Progenitor cell of endocrine pancreas (in vitro differentiated cells): ENCODE measurements at regions not wholly inside any gene's neighbourhood (a gene's known extent, or its start where the extent isn't known, plus 50 kb on each side); places are given as distances from the start of the nearest gene placed in this dataset.

ENCODE experiments used
- DNase-seq: peaks from one replicate; pipeline ENCODE4 v3.0.0; 2021; ENCODE audit warnings: low spot score; ENCODE audit not compliant: unreplicated experiment
- H3K27ac Mint-ChIP-seq: 2 replicates; pipeline ENCODE4 v1.8.0; 2021; ENCODE audit warnings: mild to moderate bottlenecking, moderate library complexity, mixed read lengths
- H3K27me3 Mint-ChIP-seq: 2 replicates; pipeline ENCODE4 v1.8.0; 2021; ENCODE audit warnings: mixed read lengths
- H3K36me3 Mint-ChIP-seq: 2 replicates; pipeline ENCODE4 v1.8.0; 2022; ENCODE audit warnings: mixed read lengths; ENCODE audit not compliant: insufficient read depth
- H3K4me1 Mint-ChIP-seq: 2 replicates; pipeline ENCODE4 v1.8.0; 2021; ENCODE audit warnings: low read depth, mixed read lengths
- H3K4me3 Mint-ChIP-seq: 2 replicates; pipeline ENCODE4 v1.8.0; 2021; ENCODE audit warnings: low read depth, mild to moderate bottlenecking, moderate library complexity, mixed read lengths
- H3K9me3 Mint-ChIP-seq: 2 replicates; pipeline ENCODE4 v1.8.0; 2021; ENCODE audit warnings: low read depth, mixed read lengths
- TF ChIP-seq, protein P1 (sequence below): fragments of 200-600 bp; sonication (generic); IDR thresholded peaks from one replicate; pipeline ENCODE4 v1.5.0; 2021; ENCODE audit warnings: antibody characterized with exemption, mild to moderate bottlenecking; ENCODE audit not compliant: unreplicated experiment

GRCh38 chr2:84165256-84165655, 293.8 kb downstream of the SUCLG1 start:
- H3K4me1 Mint-ChIP-seq: peaks cover 3% of the 10 kb centered on the region
- no peaks in the 10 kb centered on the region for H3K27me3 Mint-ChIP-seq
- no peak overlapping the region for H3K27ac Mint-ChIP-seq
- H3K9me3 Mint-ChIP-seq: peaks cover 11% of the 10 kb centered on the region
- DNase-seq: no peak
- H3K36me3 Mint-ChIP-seq: no peaks in the 10 kb centered on the region
- TF ChIP-seq, protein P1, sequence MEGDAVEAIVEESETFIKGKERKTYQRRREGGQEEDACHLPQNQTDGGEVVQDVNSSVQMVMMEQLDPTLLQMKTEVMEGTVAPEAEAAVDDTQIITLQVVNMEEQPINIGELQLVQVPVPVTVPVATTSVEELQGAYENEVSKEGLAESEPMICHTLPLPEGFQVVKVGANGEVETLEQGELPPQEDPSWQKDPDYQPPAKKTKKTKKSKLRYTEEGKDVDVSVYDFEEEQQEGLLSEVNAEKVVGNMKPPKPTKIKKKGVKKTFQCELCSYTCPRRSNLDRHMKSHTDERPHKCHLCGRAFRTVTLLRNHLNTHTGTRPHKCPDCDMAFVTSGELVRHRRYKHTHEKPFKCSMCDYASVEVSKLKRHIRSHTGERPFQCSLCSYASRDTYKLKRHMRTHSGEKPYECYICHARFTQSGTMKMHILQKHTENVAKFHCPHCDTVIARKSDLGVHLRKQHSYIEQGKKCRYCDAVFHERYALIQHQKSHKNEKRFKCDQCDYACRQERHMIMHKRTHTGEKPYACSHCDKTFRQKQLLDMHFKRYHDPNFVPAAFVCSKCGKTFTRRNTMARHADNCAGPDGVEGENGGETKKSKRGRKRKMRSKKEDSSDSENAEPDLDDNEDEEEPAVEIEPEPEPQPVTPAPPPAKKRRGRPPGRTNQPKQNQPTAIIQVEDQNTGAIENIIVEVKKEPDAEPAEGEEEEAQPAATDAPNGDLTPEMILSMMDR: no peak
- H3K4me3 Mint-ChIP-seq: no peak overlapping the region

- no peaks in the 10 kb centered on the region for H3K4me1 Mint-ChIP-seq
- H3K36me3 Mint-ChIP-seq: no peaks in the 10 kb centered on the region
- H3K4me3 Mint-ChIP-seq: no peak overlapping the region
- TF ChIP-seq, protein P1: no peak
- H3K9me3 Mint-ChIP-seq: no peaks in the 10 kb centered on the region
- no peak overlapping the region for H3K27ac Mint-ChIP-seq
- no peaks in the 10 kb centered on the region for H3K27me3 Mint-ChIP-seq
- no peak for DNase-seq
These were observed 298.6 kb downstream of the SUCLG1 start for GRCh38 chr2:84160453-84160852.

DNA sequence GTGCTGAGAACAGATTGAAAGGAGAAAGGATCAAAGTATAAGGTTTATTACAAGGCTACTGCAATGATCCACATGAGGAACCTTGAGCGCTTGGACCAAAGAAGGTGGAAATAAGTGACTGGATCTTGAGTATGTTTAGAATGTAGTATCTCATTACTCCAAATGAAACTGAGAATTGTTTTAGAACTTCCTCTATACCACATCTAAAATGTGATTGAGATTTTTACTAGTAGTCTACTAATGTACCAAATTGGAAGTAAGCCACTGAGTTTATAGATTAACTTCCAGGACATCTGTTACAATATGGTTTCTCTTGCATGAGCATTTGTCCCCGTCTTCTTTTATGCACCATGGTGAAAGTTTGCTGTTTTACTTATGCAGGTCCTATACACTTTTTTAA, 300.5 kb downstream of the SUCLG1 start:
- TF ChIP-seq, protein P1: no peak
- no peaks in the 10 kb centered on the region for H3K4me1 Mint-ChIP-seq
- no peaks in the 10 kb centered on the region for H3K9me3 Mint-ChIP-seq
- H3K36me3 Mint-ChIP-seq: no peaks in the 10 kb centered on the region
- no peak overlapping the region for H3K4me3 Mint-ChIP-seq
- no peak for DNase-seq
- H3K27me3 Mint-ChIP-seq: no peaks in the 10 kb centered on the region
- no peak overlapping the region for H3K27ac Mint-ChIP-seq

GRCh38 chr2:84152462-84152861, 306.6 kb downstream of the SUCLG1 start:
- no peaks in the 10 kb centered on the region for H3K4me1 Mint-ChIP-seq
- H3K9me3 Mint-ChIP-seq: no peaks in the 10 kb centered on the region
- DNase-seq: no peak
- no peaks in the 10 kb centered on the region for H3K36me3 Mint-ChIP-seq
- TF ChIP-seq, protein P1: no peak
- no peak overlapping the region for H3K27ac Mint-ChIP-seq
- no peaks in the 10 kb centered on the region for H3K27me3 Mint-ChIP-seq
- H3K4me3 Mint-ChIP-seq: no peak overlapping the region

GRCh38 chr2:84144345-84144744, 314.7 kb downstream of the SUCLG1 start:
- H3K27ac Mint-ChIP-seq: no peak overlapping the region
- H3K4me3 Mint-ChIP-seq: no peak overlapping the region
- no peak for DNase-seq
- TF ChIP-seq, protein P1: no peak
- H3K36me3 Mint-ChIP-seq: no peaks in the 10 kb centered on the region
- H3K9me3 Mint-ChIP-seq: no peaks in the 10 kb centered on the region
- H3K27me3 Mint-ChIP-seq: no peaks in the 10 kb centered on the region
- peaks cover 7% of the 10 kb centered on the region for H3K4me1 Mint-ChIP-seq
